ENCODE measurements at regions not wholly inside any gene's neighbourhood (a gene's known extent, or its start where the extent isn't known, plus 50 kb on each side); places are given as distances from the start of the nearest gene placed in this dataset.

- Histone ChIP-seq H3K27me3 (ENCODE audit: control insufficient read depth in 2 of 2, insufficient read depth in 2 of 2, low read length in 2 of 2) (no peaks in the 10 kb centered on the region), H3K9me3 (replicated peaks in 1 of 2; ENCODE audit: control insufficient read depth in 1 of 2, insufficient read depth in 1 of 2, low read length in 2 of 2) (peaks cover under 1 to 35% of the 10 kb centered on the region in 2 donors), H2AFZ (ENCODE audit: insufficient read depth, low read depth, low read length, poor library complexity, severe bottlenecking) (no peak overlapping the region), H3K4me3 (replicated peaks in 1 of 3; ENCODE audit: low read depth in 2 of 3, low read length in 3 of 3) (no peak overlapping the region), H3K4me2 (replicated peaks; ENCODE audit: extremely low read depth, low read length, poor library complexity, severe bottlenecking) (no peak overlapping the region), H3K4me1 (ENCODE audit: control insufficient read depth in 1 of 2, insufficient read depth in 2 of 2, low read length in 2 of 2) (no peaks in the 10 kb centered on the region), H4K20me1 (ENCODE audit: insufficient read depth, low read length) (no peaks in the 10 kb centered on the region), H3K9ac (ENCODE audit: insufficient read depth, low read length, poor library complexity, severe bottlenecking) (no peak overlapping the region), H3K79me2 (ENCODE audit: insufficient read depth, low read length) (no peaks in the 10 kb centered on the region), H3K27ac (ENCODE audit: low read depth in 1 of 2, low read length in 2 of 2) (no peak overlapping the region), H3K36me3 (replicated peaks in 1 of 2; ENCODE audit: control insufficient read depth in 1 of 2, insufficient read depth in 2 of 2, low read length in 2 of 2) (no peaks in the 10 kb centered on the region)
- TF ChIP-seq CTCF (IDR thresholded peaks at IDR 0.05), result no peak
- Mint-ChIP-seq H3K4me1 (no peaks in the 10 kb centered on the region), H3K9me3 (peaks cover 2 to 19% (median 8%) of the 10 kb centered on the region in 7 donors), H3K4me3 (no peak overlapping the region), H3K27me3 (ENCODE audit: low read depth in 3 of 3) (no peaks in the 10 kb centered on the region), H3K27ac (no peak overlapping the region), H3K36me3 (no peaks in the 10 kb centered on the region)
- DNase-seq, result no peak
- WGBS (ENCODE audit: insufficient coverage), result 77% methylated on average over 8 of the region's 8 CpGs
- intact Hi-C loops (cut with micrococcal nuclease), result no loop called here
Measured at GRCh38 chr2:77767388-77768076, 245.4 kb upstream of the LRRTM4 start.

GRCh38 chr2:77768508-77768907 lies 246.3 kb upstream of the LRRTM4 start:
- no peaks in the 10 kb centered on the region for H3K27me3 Mint-ChIP-seq (ENCODE audit: low read depth in 3 of 3)
- Histone ChIP-seq H3K9me3 (replicated peaks in 1 of 2; ENCODE audit: control insufficient read depth in 1 of 2, insufficient read depth in 1 of 2, low read length in 2 of 2) (peaks cover 4 to 41% of the 10 kb centered on the region in 2 donors), H3K4me3 (replicated peaks in 1 of 3; ENCODE audit: low read depth in 2 of 3, low read length in 3 of 3) (no peak overlapping the region), H2AFZ (ENCODE audit: insufficient read depth, low read depth, low read length, poor library complexity, severe bottlenecking) (no peak overlapping the region), H3K79me2 (ENCODE audit: insufficient read depth, low read length) (no peaks in the 10 kb centered on the region), H4K20me1 (ENCODE audit: insufficient read depth, low read length) (no peaks in the 10 kb centered on the region), H3K27ac (ENCODE audit: low read depth in 1 of 2, low read length in 2 of 2) (no peak overlapping the region), H3K36me3 (replicated peaks in 1 of 2; ENCODE audit: control insufficient read depth in 1 of 2, insufficient read depth in 2 of 2, low read length in 2 of 2) (no peaks in the 10 kb centered on the region), H3K4me2 (replicated peaks; ENCODE audit: extremely low read depth, low read length, poor library complexity, severe bottlenecking) (no peak overlapping the region), H3K9ac (ENCODE audit: insufficient read depth, low read length, poor library complexity, severe bottlenecking) (no peak overlapping the region), H3K27me3 (ENCODE audit: control insufficient read depth in 2 of 2, insufficient read depth in 2 of 2, low read length in 2 of 2) (no peaks in the 10 kb centered on the region), H3K4me1 (ENCODE audit: control insufficient read depth in 1 of 2, insufficient read depth in 2 of 2, low read length in 2 of 2) (no peaks in the 10 kb centered on the region)
- no peak overlapping the region for H3K4me3 Mint-ChIP-seq
- no peak for TF ChIP-seq CTCF (IDR thresholded peaks at IDR 0.05)
- WGBS (ENCODE audit: insufficient coverage), result 80% methylated on average over 1 of the region's 3 CpGs
- no peak overlapping the region for H3K27ac Mint-ChIP-seq
- H3K36me3 Mint-ChIP-seq, result no peaks in the 10 kb centered on the region
- DNase-seq, result no peak
- no peaks in the 10 kb centered on the region for H3K4me1 Mint-ChIP-seq
- peaks cover 4 to 23% (median 8%) of the 10 kb centered on the region in 7 donors for H3K9me3 Mint-ChIP-seq
- intact Hi-C loops (cut with micrococcal nuclease), result no loop called here

All from CD14-positive monocyte (primary cell).